HepG2 (cell line): ENCODE measurements at regions not wholly inside any gene's neighbourhood (a gene's known extent, or its start where the extent isn't known, plus 50 kb on each side); places are given as distances from the start of the nearest gene placed in this dataset.

Experiments used
- AKAP8 ChIP-seq: sonication (generic); formaldehyde crosslinking; IDR thresholded peaks from 2 replicates; pipeline ENCODE4 v1.5.1; 2020; ENCODE audit warnings: mild to moderate bottlenecking, missing genetic modification reagents
- ARHGAP35 ChIP-seq: sonication (generic); formaldehyde crosslinking; IDR thresholded peaks from 2 replicates; pipeline ENCODE4 v1.9.0; 2022; ENCODE audit warnings: mild to moderate bottlenecking, inconsistent platforms, moderate library complexity, missing genetic modification reagents, borderline replicate concordance
- CAMTA2 ChIP-seq: sonication (generic); formaldehyde crosslinking; IDR thresholded peaks from 2 replicates; pipeline ENCODE4 v1.4.0; 2020; ENCODE audit warnings: mild to moderate bottlenecking, missing genetic modification reagents, borderline replicate concordance
- DR1 ChIP-seq: sonication (generic); formaldehyde crosslinking; IDR thresholded peaks from 2 replicates; pipeline ENCODE4 v1.8.0; 2021; ENCODE audit warnings: mild to moderate bottlenecking, missing genetic modification reagents, inconsistent platforms
- HOXA7 ChIP-seq: sonication (generic); formaldehyde crosslinking; IDR thresholded peaks from 2 replicates; pipeline ENCODE4 v1.8.1; 2022; ENCODE audit warnings: mild to moderate bottlenecking, missing genetic modification reagents, moderate library complexity
- NFRKB ChIP-seq: fragments of 450-650 bp; IDR thresholded peaks from 2 replicates; pipeline ENCODE4 v1.6.1; 2017
- PTBP1 ChIP-seq: fragments of 200-400 bp; formaldehyde crosslinking; IDR thresholded peaks from 2 replicates; pipeline ENCODE4 v1.6.1; 2018; ENCODE audit warnings: low read length, low read depth; ENCODE audit not compliant: poor library complexity, severe bottlenecking
- SPEN ChIP-seq: sonication (generic); formaldehyde crosslinking; IDR thresholded peaks from 2 replicates; pipeline ENCODE4 v1.5.1; 2020; ENCODE audit warnings: low read depth, mild to moderate bottlenecking, missing genetic modification reagents
- ZNF33B ChIP-seq: sonication (generic); formaldehyde crosslinking; IDR thresholded peaks from 2 replicates; pipeline ENCODE4 v1.5.1; 2020; ENCODE audit warnings: mild to moderate bottlenecking, missing genetic modification reagents
- ZNF629 ChIP-seq: sonication (generic); formaldehyde crosslinking; conservative IDR thresholded peaks from 2 replicates; pipeline ENCODE4 v1.5.0; 2020; ENCODE audit warnings: missing genetic modification reagents
- ZSCAN12 ChIP-seq: sonication (generic); formaldehyde crosslinking; IDR thresholded peaks from 2 replicates; pipeline ENCODE4 v1.9.0; 2021; ENCODE audit warnings: mild to moderate bottlenecking, missing genetic modification reagents
- TF ChIP-seq, protein P1 (sequence below): sonication (generic); formaldehyde crosslinking; conservative IDR thresholded peaks from 2 replicates; pipeline ENCODE4 v1.4.0; 2020; ENCODE audit warnings: missing genetic modification reagents
- TF ChIP-seq, protein P2 (sequence below): sonication (generic); formaldehyde crosslinking; IDR thresholded peaks from 2 replicates; pipeline ENCODE4 v1.5.0; 2020; ENCODE audit warnings: mild to moderate bottlenecking, missing genetic modification reagents, borderline replicate concordance
- TF ChIP-seq, protein P3 (sequence below): sonication (generic); formaldehyde crosslinking; IDR thresholded peaks from 2 replicates; pipeline ENCODE4 v1.4.0; 2020; ENCODE audit warnings: missing genetic modification reagents
- TF ChIP-seq, protein P4 (sequence below): sonication (generic); formaldehyde crosslinking; IDR thresholded peaks from 2 replicates; pipeline ENCODE4 v1.5.0; 2020; ENCODE audit warnings: missing genetic modification reagents, mild to moderate bottlenecking, borderline replicate concordance
- TF ChIP-seq, protein P5 (sequence below): sonication (generic); formaldehyde crosslinking; IDR thresholded peaks from 2 replicates; pipeline ENCODE4 v1.4.0; 2020; ENCODE audit warnings: missing genetic modification reagents
- TF ChIP-seq, protein P6 (sequence below): sonication (generic); formaldehyde crosslinking; IDR thresholded peaks from 2 replicates; pipeline ENCODE4 v1.4.0; 2020; ENCODE audit warnings: mild to moderate bottlenecking, missing genetic modification reagents, borderline replicate concordance

DNA sequence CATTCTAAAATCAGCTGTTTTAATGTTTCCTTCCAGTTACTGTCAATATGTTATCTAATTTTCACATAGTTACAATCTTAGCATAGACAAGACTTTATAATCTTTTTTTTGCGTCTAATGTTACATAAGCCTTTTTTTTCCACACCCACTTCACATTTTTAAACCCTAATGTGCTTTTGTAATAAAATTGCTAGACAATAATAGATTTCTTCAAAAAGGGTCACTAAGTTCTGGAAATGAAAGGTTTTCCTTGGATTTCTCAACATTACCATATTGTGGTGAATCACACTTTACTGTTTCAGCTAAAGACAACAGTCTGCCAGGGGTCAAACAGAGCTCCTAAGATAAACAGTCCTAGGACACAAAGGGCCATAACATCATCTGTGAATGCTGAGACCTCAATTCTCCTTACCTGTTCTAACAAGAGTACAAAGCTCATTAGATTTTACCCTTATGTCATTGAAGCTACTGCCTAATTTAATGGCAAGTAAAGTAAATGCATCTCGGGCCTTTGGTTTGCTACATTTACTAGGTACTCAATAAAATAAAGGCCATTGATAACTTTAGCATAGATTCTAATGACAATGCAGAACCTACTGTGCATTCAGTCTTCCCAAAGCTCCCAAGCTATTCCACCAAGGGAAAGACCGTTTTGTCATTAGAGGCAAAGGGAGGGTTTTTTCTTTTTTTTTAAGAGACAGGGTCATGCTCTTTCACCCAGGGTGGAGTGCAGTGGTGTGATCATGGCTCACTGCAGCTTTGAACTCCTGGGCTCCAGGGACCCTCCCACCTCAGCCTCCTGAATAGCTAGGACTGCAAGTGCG lies 111.2 kb upstream of the SLC38A2 start (continued):
- TF ChIP-seq, protein P1, sequence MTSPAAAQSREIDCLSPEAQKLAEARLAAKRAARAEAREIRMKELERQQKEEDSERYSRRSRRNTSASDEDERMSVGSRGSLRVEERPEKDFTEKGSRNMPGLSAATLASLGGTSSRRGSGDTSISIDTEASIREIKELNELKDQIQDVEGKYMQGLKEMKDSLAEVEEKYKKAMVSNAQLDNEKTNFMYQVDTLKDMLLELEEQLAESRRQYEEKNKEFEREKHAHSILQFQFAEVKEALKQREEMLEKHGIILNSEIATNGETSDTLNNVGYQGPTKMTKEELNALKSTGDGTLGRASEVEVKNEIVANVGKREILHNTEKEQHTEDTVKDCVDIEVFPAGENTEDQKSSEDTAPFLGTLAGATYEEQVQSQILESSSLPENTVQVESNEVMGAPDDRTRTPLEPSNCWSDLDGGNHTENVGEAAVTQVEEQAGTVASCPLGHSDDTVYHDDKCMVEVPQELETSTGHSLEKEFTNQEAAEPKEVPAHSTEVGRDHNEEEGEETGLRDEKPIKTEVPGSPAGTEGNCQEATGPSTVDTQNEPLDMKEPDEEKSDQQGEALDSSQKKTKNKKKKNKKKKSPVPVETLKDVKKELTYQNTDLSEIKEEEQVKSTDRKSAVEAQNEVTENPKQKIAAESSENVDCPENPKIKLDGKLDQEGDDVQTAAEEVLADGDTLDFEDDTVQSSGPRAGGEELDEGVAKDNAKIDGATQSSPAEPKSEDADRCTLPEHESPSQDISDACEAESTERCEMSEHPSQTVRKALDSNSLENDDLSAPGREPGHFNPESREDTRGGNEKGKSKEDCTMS (CRISPR knock-in tag), result no peak
- TF ChIP-seq, protein P2, sequence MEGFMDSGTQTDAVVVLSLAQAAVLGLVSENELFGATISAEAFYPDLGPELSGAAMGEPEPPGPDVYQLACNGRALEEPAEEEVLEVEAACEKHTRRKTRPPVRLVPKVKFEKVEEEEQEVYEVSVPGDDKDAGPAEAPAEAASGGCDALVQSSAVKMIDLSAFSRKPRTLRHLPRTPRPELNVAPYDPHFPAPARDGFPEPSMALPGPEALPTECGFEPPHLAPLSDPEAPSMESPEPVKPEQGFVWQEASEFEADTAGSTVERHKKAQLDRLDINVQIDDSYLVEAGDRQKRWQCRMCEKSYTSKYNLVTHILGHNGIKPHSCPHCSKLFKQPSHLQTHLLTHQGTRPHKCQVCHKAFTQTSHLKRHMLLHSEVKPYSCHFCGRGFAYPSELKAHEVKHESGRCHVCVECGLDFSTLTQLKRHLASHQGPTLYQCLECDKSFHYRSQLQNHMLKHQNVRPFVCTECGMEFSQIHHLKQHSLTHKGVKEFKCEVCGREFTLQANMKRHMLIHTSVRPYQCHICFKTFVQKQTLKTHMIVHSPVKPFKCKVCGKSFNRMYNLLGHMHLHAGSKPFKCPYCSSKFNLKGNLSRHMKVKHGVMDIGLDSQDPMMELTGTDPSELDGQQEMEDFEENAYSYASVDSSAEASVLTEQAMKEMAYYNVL (CRISPR knock-in tag), result no peak
- no peak for TF ChIP-seq AKAP8 (CRISPR knock-in tag)
- TF ChIP-seq HOXA7 (CRISPR knock-in tag), result no peak
- TF ChIP-seq, protein P3, sequence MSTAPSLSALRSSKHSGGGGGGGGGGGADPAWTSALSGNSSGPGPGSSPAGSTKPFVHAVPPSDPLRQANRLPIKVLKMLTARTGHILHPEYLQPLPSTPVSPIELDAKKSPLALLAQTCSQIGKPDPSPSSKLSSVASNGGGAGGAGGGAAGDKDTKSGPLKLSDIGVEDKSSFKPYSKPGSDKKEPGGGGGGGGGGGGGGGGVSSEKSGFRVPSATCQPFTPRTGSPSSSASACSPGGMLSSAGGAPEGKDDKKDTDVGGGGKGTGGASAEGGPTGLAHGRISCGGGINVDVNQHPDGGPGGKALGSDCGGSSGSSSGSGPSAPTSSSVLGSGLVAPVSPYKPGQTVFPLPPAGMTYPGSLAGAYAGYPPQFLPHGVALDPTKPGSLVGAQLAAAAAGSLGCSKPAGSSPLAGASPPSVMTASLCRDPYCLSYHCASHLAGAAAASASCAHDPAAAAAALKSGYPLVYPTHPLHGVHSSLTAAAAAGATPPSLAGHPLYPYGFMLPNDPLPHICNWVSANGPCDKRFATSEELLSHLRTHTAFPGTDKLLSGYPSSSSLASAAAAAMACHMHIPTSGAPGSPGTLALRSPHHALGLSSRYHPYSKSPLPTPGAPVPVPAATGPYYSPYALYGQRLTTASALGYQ (CRISPR knock-in tag), result no peak
- TF ChIP-seq NFRKB, result no peak
- no peak for TF ChIP-seq CAMTA2 (CRISPR knock-in tag)
- TF ChIP-seq PTBP1, result no peak
- TF ChIP-seq DR1 (CRISPR knock-in tag), result no peak
- TF ChIP-seq ZNF629 (CRISPR knock-in tag), result no peak
- TF ChIP-seq, protein P4, sequence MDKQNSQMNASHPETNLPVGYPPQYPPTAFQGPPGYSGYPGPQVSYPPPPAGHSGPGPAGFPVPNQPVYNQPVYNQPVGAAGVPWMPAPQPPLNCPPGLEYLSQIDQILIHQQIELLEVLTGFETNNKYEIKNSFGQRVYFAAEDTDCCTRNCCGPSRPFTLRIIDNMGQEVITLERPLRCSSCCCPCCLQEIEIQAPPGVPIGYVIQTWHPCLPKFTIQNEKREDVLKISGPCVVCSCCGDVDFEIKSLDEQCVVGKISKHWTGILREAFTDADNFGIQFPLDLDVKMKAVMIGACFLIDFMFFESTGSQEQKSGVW (CRISPR knock-in tag), result no peak
- no peak for TF ChIP-seq SPEN (CRISPR knock-in tag)
- no peak for TF ChIP-seq ZSCAN12 (CRISPR knock-in tag)
- no peak for TF ChIP-seq ZNF33B (CRISPR knock-in tag)
- TF ChIP-seq, protein P5, sequence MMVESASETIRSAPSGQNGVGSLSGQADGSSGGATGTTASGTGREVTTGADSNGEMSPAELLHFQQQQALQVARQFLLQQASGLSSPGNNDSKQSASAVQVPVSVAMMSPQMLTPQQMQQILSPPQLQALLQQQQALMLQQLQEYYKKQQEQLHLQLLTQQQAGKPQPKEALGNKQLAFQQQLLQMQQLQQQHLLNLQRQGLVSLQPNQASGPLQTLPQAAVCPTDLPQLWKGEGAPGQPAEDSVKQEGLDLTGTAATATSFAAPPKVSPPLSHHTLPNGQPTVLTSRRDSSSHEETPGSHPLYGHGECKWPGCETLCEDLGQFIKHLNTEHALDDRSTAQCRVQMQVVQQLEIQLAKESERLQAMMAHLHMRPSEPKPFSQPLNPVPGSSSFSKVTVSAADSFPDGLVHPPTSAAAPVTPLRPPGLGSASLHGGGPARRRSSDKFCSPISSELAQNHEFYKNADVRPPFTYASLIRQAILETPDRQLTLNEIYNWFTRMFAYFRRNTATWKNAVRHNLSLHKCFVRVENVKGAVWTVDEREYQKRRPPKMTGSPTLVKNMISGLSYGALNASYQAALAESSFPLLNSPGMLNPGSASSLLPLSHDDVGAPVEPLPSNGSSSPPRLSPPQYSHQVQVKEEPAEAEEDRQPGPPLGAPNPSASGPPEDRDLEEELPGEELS (CRISPR knock-in tag), result peak; percentile 83
- TF ChIP-seq, protein P6, sequence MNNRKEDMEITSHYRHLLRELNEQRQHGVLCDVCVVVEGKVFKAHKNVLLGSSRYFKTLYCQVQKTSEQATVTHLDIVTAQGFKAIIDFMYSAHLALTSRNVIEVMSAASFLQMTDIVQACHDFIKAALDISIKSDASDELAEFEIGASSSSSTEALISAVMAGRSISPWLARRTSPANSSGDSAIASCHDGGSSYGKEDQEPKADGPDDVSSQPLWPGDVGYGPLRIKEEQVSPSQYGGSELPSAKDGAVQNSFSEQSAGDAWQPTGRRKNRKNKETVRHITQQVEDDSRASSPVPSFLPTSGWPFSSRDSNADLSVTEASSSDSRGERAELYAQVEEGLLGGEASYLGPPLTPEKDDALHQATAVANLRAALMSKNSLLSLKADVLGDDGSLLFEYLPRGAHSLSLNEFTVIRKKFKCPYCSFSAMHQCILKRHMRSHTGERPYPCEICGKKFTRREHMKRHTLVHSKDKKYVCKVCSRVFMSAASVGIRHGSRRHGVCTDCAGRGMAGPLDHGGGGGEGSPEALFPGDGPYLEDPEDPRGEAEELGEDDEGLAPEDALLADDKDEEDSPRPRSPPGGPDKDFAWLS (CRISPR knock-in tag), result no peak
- no peak for TF ChIP-seq ARHGAP35
